HG02610 (cell line): ENCODE measurements at regions not wholly inside any gene's neighbourhood (a gene's known extent, or its start where the extent isn't known, plus 50 kb on each side); places are given as distances from the start of the nearest gene placed in this dataset.

Experiments
- ATAC-seq: cut with Tn5 transposase; IDR thresholded peaks from one replicate; pipeline ENCODE4 v1.9.1; 2021; ENCODE audit warnings: mild to moderate bottlenecking, moderate library complexity; ENCODE audit not compliant: unreplicated experiment

- ATAC-seq, result no peak
Observed at GRCh38 chr12:92089559-92089958, 56.1 kb downstream of the BTG1 start.

- ATAC-seq, result no peak
Observed at GRCh38 chr12:92088805-92089204, 56.8 kb downstream of the BTG1 start.

- no peak for ATAC-seq
Observed at GRCh38 chr12:92085736-92086040, 60.0 kb downstream of the BTG1 start.

GRCh38 chr12:92085040-92085735 is 60.5 kb downstream of the BTG1 start:
- ATAC-seq, result peak; percentile 62

GRCh38 chr12:92080911-92081285 is 64.7 kb downstream of the BTG1 start:
- no peak for ATAC-seq

GRCh38 chr12:92079054-92079385 is 66.6 kb downstream of the BTG1 start:
- no peak for ATAC-seq

- ATAC-seq, result no peak
Observed at GRCh38 chr12:92078167-92079053, 67.2 kb downstream of the BTG1 start.

- no peak for ATAC-seq
Observed at GRCh38 chr12:92077530-92077929, 68.1 kb downstream of the BTG1 start.

- no peak for ATAC-seq
Observed at GRCh38 chr12:92076101-92076500, 69.5 kb downstream of the BTG1 start.

- ATAC-seq, result no peak
Observed at GRCh38 chr12:92075425-92075914, 70.2 kb downstream of the BTG1 start.

GRCh38 chr12:92074889-92075288 is 70.8 kb downstream of the BTG1 start:
- ATAC-seq, result no peak

- ATAC-seq, result no peak
Observed at GRCh38 chr12:92073094-92073493, 72.6 kb downstream of the BTG1 start.

- no peak for ATAC-seq
Observed at GRCh38 chr12:92072112-92072511, 73.5 kb downstream of the BTG1 start.

GRCh38 chr12:92070864-92071445 is 74.7 kb downstream of the BTG1 start:
- ATAC-seq, result no peak

- no peak for ATAC-seq
Observed at GRCh38 chr12:92070054-92070863, 75.4 kb downstream of the BTG1 start.

GRCh38 chr12:92068459-92068858 is 77.2 kb downstream of the BTG1 start:
- ATAC-seq, result no peak

- peak; percentile 51 for ATAC-seq
Observed at GRCh38 chr12:92065639-92066038, 80.0 kb downstream of the BTG1 start.

- ATAC-seq, result peak; percentile 76
Observed at GRCh38 chr12:92065018-92065499, 80.6 kb downstream of the BTG1 start.

GRCh38 chr12:92064422-92064821 is 81.2 kb downstream of the BTG1 start:
- no peak for ATAC-seq

GRCh38 chr12:92063641-92064040 is 82.0 kb downstream of the BTG1 start:
- ATAC-seq, result no peak
